ENCODE measurements at regions not wholly inside any gene's neighbourhood (a gene's known extent, or its start where the extent isn't known, plus 50 kb on each side); places are given as distances from the start of the nearest gene placed in this dataset.
"Not testable (repeated sequence)": the region's sequence is repeated elsewhere in the genome, so short reads cannot be mapped to it uniquely, and the experiment has no call there.

DNA sequence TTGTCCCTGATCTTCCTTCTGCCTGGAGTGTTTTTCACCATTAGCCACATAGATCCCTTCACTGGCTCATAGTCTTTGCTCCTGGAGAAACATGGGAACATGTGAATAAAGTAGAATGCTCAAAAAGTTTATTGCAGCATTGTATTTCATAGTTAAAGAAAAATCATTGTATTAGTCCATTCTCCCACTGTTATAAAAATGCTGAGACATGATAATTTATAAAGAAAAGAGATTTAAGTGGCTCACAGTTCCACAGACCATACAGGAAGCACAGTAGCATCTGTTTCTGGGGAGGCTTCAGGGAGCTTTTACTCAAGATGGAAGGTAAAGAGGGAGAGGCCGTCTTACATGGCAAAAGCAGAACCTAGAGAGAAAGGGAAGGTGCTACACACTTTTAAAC lies 238.3 kb upstream of the OR4E1 start:
- Histone ChIP-seq H3K9ac (ENCODE audit: low read length) (no peak overlapping the region), H3K4me1 (ENCODE audit: control insufficient read depth, low read depth, low read length) (no peaks in the 10 kb centered on the region), H3K36me3 (ENCODE audit: control insufficient read depth, low read depth, low read length) (no peaks in the 10 kb centered on the region), H3K9me3 (ENCODE audit: control insufficient read depth, low read depth, low read length) (no peaks in the 10 kb centered on the region), H3K27ac (ENCODE audit: low read length) (no peak overlapping the region), H3K27me3 (ENCODE audit: control insufficient read depth, insufficient read depth, low read length) (no peaks in the 10 kb centered on the region), H3K4me3 (ENCODE audit: low read length) (no peak overlapping the region)

DNA sequence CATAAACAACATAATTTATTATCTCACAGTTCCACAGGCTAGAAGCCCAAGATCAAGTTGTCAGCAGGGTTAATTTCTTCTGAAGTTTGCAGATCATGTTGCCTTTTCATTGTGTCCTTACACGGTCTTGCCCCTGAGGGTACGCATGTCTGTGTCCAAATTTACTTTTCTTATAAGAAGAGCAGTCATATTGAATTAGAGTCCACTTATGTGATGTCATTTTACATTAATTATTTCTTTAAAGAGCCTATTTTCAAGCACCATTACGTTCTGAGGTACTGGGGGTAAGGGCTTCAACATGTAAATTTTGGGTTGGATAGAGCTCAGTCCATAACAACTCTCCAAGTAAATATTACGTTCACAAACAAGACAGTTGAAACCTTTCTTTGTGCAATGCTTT lies 236.6 kb upstream of the OR4E1 start:
- no peaks in the 10 kb centered on the region for H3K27me3 ChIP-seq (ENCODE audit: control insufficient read depth, insufficient read depth, low read length)
- no peak overlapping the region for H3K27ac ChIP-seq (ENCODE audit: low read length)
- H3K9ac ChIP-seq (ENCODE audit: low read length): no peak overlapping the region
- no peaks in the 10 kb centered on the region for H3K36me3 ChIP-seq (ENCODE audit: control insufficient read depth, low read depth, low read length)
- H3K4me1 ChIP-seq (ENCODE audit: control insufficient read depth, low read depth, low read length): no peaks in the 10 kb centered on the region
- H3K9me3 ChIP-seq (ENCODE audit: control insufficient read depth, low read depth, low read length): no peaks in the 10 kb centered on the region
- H3K4me3 ChIP-seq (ENCODE audit: low read length): no peak overlapping the region

DNA sequence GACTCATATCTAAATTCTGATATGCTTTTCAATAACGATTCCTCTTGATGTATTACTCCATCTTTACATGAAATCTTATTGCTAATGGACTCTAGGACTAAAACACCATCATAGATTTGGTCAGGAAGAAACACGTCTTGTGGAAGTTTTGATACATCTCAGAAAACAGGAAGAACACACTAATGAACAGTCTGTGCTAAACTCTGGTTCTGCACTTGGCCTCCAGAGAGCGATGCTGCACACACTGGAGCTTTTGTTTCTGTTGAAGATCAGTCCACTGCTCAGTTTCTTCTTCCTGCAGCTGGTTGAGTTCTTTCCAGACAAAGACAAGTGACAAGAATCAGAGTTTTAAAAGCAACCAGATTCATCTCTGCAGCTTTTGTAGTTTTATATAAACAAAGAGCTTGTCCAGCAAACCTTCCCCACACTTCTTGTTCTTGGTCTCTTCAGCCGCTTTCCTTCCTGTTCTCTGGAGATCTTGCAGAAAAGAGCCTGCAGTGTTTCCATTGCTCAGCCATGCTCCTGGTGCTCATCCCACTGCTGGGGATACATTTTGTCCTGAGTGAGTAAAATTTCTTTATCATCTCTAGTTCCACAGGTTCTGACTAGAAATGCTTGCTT lies 229.1 kb upstream of the OR4E1 start:
- H3K9ac ChIP-seq (ENCODE audit: low read length): no peak overlapping the region
- H3K36me3 ChIP-seq (ENCODE audit: control insufficient read depth, low read depth, low read length): no peaks in the 10 kb centered on the region
- no peaks in the 10 kb centered on the region for H3K9me3 ChIP-seq (ENCODE audit: control insufficient read depth, low read depth, low read length)
- no peaks in the 10 kb centered on the region for H3K27me3 ChIP-seq (ENCODE audit: control insufficient read depth, insufficient read depth, low read length)
- H3K4me1 ChIP-seq (ENCODE audit: control insufficient read depth, low read depth, low read length): no peaks in the 10 kb centered on the region
- H3K27ac ChIP-seq (ENCODE audit: low read length): no peak overlapping the region
- H3K4me3 ChIP-seq (ENCODE audit: low read length): no peak overlapping the region

DNA sequence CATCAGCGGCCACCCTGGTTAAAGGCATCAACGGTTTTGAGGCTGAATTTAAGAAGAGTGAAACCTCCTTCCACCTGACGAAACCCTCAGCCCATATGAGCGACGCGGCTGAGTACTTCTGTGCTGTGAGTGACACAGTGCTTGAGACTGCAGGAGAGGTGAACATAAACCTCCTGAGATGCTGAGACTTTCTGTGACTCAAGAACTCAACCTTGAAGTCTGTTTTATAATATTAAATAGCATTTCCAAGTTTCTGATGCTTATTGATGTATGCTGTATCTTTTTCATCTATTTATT lies 221.2 kb upstream of the OR4E1 start:
- H3K4me3 ChIP-seq (ENCODE audit: low read length); H3K9me3 ChIP-seq (ENCODE audit: control insufficient read depth, low read depth, low read length); H3K27me3 ChIP-seq (ENCODE audit: control insufficient read depth, insufficient read depth, low read length); H3K36me3 ChIP-seq (ENCODE audit: control insufficient read depth, low read depth, low read length); H3K27ac ChIP-seq (ENCODE audit: low read length); H3K9ac ChIP-seq (ENCODE audit: low read length); H3K4me1 ChIP-seq (ENCODE audit: control insufficient read depth, low read depth, low read length): not testable (repeated sequence)

DNA sequence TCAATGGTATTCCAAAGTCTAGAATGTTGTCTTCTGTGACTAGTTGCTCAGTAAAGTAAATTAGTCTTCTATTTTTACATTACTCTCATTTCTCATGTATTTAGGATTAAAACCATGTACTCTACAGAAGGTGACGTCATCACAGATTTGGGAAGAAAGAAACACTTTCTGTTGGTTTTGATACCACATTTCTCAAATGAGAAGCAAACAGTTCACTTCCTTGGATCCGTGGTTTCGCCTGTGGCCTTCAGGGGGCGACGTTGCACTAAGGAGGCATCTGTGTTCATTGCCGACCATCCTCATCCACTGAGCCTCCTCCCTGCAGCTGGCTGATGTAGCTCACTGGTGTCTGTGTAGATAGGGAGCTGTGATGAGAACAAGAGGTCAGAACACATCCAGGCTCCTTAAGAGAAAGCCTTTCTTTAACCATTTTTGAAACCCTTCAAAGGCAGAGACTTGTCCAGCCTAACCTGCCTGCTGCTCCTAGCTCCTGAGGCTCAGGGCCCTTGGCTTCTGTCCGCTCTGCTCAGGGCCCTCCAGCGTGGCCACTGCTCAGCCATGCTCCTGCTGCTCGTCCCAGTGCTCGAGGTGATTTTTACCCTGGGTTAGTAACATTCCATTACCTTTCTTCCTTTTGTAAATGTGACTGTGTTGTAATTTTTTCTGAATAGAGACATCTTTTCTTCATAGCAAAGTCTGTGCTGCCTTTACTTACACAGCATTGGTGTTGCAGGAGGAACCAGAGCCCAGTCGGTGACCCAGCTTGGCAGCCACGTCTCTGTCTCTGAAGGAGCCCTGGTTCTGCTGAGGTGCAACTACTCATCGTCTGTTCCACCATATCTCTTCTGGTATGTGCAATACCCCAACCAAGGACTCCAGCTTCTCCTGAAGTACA lies 220.6 kb upstream of the OR4E1 start:
- Histone ChIP-seq H3K27ac (ENCODE audit: low read length) (no peak overlapping the region), H3K27me3 (ENCODE audit: control insufficient read depth, insufficient read depth, low read length) (no peaks in the 10 kb centered on the region), H3K36me3 (ENCODE audit: control insufficient read depth, low read depth, low read length) (no peaks in the 10 kb centered on the region), H3K9ac (ENCODE audit: low read length) (no peak overlapping the region), H3K4me3 (ENCODE audit: low read length) (no peak overlapping the region), H3K9me3 (ENCODE audit: control insufficient read depth, low read depth, low read length) (no peaks in the 10 kb centered on the region), H3K4me1 (ENCODE audit: control insufficient read depth, low read depth, low read length) (no peaks in the 10 kb centered on the region)

DNA sequence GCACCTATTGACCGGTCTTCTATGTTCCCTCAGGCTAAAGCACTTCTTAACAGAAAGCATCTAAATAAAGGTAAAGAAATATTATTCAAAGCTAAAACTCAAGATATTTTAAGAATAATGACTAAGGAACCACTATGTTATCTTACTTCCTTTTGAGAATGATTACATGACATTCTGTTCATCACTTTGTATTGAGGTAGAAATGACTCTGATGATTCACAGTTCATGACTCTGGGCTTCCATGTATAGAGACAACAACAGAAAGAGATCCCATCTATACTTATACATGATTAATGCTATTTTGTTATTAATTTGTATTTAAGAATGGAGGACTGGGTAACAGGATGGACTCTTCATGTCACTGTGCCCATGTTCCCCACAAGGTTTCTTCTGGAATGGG lies 218.3 kb upstream of the OR4E1 start:
- H3K36me3 ChIP-seq (ENCODE audit: control insufficient read depth, low read depth, low read length): no peaks in the 10 kb centered on the region
- H3K4me1 ChIP-seq (ENCODE audit: control insufficient read depth, low read depth, low read length): no peaks in the 10 kb centered on the region
- no peaks in the 10 kb centered on the region for H3K27me3 ChIP-seq (ENCODE audit: control insufficient read depth, insufficient read depth, low read length)

DNA sequence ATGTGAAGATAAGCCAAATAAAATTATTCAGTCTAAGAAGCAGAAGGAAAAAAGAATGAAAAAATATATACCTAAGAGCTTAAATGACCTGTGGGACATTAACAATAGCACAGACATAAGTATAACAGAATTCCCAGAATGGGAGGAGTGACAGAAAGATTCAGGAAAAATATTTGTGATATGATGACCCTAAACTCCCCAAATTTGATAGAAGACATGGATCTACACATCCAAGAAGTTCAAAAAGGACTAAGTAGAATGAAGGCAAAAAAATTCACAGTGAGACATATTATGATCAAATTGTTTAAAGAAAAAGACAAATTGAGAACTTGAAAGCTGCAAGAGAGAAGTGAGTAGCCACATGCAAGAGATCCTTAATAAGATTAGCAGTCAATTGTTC lies 211.4 kb upstream of the OR4E1 start:
- no peaks in the 10 kb centered on the region for H3K36me3 ChIP-seq (ENCODE audit: control insufficient read depth, low read depth, low read length)
- H3K4me1 ChIP-seq (ENCODE audit: control insufficient read depth, low read depth, low read length): no peaks in the 10 kb centered on the region
- no peaks in the 10 kb centered on the region for H3K27me3 ChIP-seq (ENCODE audit: control insufficient read depth, insufficient read depth, low read length)
- no peak overlapping the region for H3K27ac ChIP-seq (ENCODE audit: low read length)
- H3K9me3 ChIP-seq (ENCODE audit: control insufficient read depth, low read depth, low read length): no peaks in the 10 kb centered on the region
- H3K9ac ChIP-seq (ENCODE audit: low read length): no peak overlapping the region
- H3K4me3 ChIP-seq (ENCODE audit: low read length): no peak overlapping the region

More for the DNA sequence above, 218.3 kb upstream of the OR4E1 start:
- no peak overlapping the region for H3K27ac ChIP-seq (ENCODE audit: low read length)
- H3K9ac ChIP-seq (ENCODE audit: low read length): no peak overlapping the region
- H3K9me3 ChIP-seq (ENCODE audit: control insufficient read depth, low read depth, low read length): no peaks in the 10 kb centered on the region
- no peak overlapping the region for H3K4me3 ChIP-seq (ENCODE audit: low read length)

DNA sequence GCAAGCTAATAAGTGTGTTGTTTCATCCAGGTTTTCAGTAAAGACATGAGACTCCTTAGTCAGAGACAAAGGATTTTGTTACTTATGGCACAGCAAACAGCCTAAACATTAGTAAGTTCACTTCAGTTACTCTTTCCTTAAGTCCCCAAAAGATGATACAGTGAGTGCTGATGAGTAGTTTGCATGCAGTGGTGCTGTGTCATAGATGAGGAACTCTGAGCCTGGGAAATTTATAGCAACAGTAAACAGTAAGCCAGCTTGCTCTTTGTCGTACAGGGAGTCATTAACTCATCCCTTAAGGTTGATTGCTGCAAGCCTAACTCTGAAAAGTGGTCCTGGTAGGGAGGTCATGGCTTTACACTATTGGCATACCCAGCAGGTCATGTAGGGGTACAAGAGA lies 208.6 kb upstream of the OR4E1 start:
- Histone ChIP-seq H3K4me3 (ENCODE audit: low read length) (no peak overlapping the region), H3K9me3 (ENCODE audit: control insufficient read depth, low read depth, low read length) (no peaks in the 10 kb centered on the region), H3K36me3 (ENCODE audit: control insufficient read depth, low read depth, low read length) (no peaks in the 10 kb centered on the region), H3K4me1 (ENCODE audit: control insufficient read depth, low read depth, low read length) (no peaks in the 10 kb centered on the region), H3K27ac (ENCODE audit: low read length) (no peak overlapping the region), H3K9ac (ENCODE audit: low read length) (no peak overlapping the region), H3K27me3 (ENCODE audit: control insufficient read depth, insufficient read depth, low read length) (no peaks in the 10 kb centered on the region)

DNA sequence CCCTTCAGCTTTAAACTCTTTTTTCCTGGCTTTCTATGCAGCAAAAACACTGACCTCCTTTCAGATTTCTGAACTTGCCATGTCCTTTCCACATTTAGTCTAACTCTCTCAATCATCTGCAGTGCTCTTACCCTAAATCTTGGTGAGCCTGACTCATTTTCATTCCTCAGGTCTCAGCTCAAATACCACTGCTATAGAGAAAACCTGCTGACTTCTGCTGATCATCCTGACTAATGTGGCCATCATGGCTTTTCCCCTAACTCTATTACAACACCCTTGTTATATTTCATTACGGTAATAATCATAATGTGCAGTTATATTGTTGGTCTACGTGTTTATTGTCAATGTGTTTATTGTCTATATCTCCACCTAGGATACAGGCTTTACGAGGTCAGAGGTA lies 207.3 kb upstream of the OR4E1 start:
- H3K27me3 ChIP-seq (ENCODE audit: control insufficient read depth, insufficient read depth, low read length): no peaks in the 10 kb centered on the region
- no peak overlapping the region for H3K4me3 ChIP-seq (ENCODE audit: low read length)
- H3K27ac ChIP-seq (ENCODE audit: low read length): no peak overlapping the region
- no peaks in the 10 kb centered on the region for H3K9me3 ChIP-seq (ENCODE audit: control insufficient read depth, low read depth, low read length)
- H3K4me1 ChIP-seq (ENCODE audit: control insufficient read depth, low read depth, low read length): no peaks in the 10 kb centered on the region
- no peak overlapping the region for H3K9ac ChIP-seq (ENCODE audit: low read length)
- H3K36me3 ChIP-seq (ENCODE audit: control insufficient read depth, low read depth, low read length): no peaks in the 10 kb centered on the region

DNA sequence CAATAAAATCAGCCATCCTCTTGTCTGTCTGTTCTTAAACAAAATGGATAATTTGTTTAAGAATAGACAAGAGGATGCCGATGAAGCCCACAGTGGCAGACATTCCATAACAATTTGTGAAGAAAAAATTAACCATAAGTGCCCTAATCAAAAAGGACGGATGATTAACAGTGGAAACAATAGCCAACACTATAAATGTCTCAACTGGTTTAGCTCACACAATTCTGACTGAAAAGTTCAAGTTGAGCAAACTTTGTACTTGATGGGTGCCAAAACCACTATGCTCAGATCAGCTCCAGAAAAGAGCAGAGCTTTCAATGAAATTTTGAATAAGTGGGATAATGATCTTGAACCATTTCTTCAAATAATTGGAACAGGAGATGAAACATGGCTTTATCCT lies 202.2 kb upstream of the OR4E1 start:
- Histone ChIP-seq H3K9me3 (ENCODE audit: control insufficient read depth, low read depth, low read length) (no peaks in the 10 kb centered on the region), H3K36me3 (ENCODE audit: control insufficient read depth, low read depth, low read length) (no peaks in the 10 kb centered on the region), H3K27me3 (ENCODE audit: control insufficient read depth, insufficient read depth, low read length) (no peaks in the 10 kb centered on the region), H3K27ac (ENCODE audit: low read length) (no peak overlapping the region), H3K4me1 (ENCODE audit: control insufficient read depth, low read depth, low read length) (no peaks in the 10 kb centered on the region), H3K9ac (ENCODE audit: low read length) (no peak overlapping the region), H3K4me3 (ENCODE audit: low read length) (no peak overlapping the region)

DNA sequence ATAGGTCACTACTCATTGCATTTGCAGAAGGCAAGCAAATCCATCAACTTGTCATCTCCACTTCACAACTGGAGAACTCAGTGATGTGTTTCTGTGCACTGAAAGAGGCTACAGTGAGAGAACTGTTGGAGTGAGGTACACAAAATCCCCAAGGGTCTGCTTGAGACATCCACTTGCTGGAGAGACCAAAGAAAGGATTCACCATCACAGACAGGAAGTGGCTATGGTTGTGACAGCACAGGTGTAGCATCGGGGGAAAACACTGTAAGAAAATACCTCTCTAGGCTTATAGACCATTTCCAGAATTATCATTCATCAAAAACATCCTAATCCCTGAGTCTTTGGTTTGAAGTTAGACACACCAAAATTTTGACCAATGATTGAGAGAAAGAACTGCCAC lies 201.3 kb upstream of the OR4E1 start:
- no peaks in the 10 kb centered on the region for H3K27me3 ChIP-seq (ENCODE audit: control insufficient read depth, insufficient read depth, low read length)
- H3K9ac ChIP-seq (ENCODE audit: low read length): no peak overlapping the region
- no peaks in the 10 kb centered on the region for H3K4me1 ChIP-seq (ENCODE audit: control insufficient read depth, low read depth, low read length)
- no peak overlapping the region for H3K4me3 ChIP-seq (ENCODE audit: low read length)
- no peaks in the 10 kb centered on the region for H3K9me3 ChIP-seq (ENCODE audit: control insufficient read depth, low read depth, low read length)
- no peak overlapping the region for H3K27ac ChIP-seq (ENCODE audit: low read length)
- H3K36me3 ChIP-seq (ENCODE audit: control insufficient read depth, low read depth, low read length): no peaks in the 10 kb centered on the region

DNA sequence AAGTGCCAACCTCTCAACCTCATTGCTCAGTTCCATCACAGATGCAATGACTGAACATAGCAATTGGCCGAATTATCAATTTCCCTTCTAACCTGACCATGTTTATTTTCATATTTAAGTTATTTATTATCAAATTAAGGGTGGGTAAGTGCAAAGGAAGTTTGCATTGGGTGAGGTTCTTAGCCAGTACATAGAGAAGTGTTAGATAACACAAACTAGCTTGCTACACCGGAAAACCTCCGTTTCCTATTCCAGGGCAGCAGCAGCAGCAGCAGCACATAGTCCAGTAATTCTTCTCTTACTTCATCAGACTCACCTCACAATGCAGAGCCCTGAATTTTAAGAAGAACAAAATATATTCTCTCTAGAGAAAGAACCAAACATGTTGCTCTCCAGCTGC lies 200.5 kb upstream of the OR4E1 start:
- no peaks in the 10 kb centered on the region for H3K4me1 ChIP-seq (ENCODE audit: control insufficient read depth, low read depth, low read length)
- H3K27me3 ChIP-seq (ENCODE audit: control insufficient read depth, insufficient read depth, low read length): no peaks in the 10 kb centered on the region
- H3K9me3 ChIP-seq (ENCODE audit: control insufficient read depth, low read depth, low read length): no peaks in the 10 kb centered on the region
- H3K4me3 ChIP-seq (ENCODE audit: low read length): no peak overlapping the region
- no peaks in the 10 kb centered on the region for H3K36me3 ChIP-seq (ENCODE audit: control insufficient read depth, low read depth, low read length)
- H3K27ac ChIP-seq (ENCODE audit: low read length): no peak overlapping the region
- H3K9ac ChIP-seq (ENCODE audit: low read length): no peak overlapping the region

All from iPS-18a (cell line).